ENCODE measurements at regions not wholly inside any gene's neighbourhood (a gene's known extent, or its start where the extent isn't known, plus 50 kb on each side); places are given as distances from the start of the nearest gene placed in this dataset.

DNA sequence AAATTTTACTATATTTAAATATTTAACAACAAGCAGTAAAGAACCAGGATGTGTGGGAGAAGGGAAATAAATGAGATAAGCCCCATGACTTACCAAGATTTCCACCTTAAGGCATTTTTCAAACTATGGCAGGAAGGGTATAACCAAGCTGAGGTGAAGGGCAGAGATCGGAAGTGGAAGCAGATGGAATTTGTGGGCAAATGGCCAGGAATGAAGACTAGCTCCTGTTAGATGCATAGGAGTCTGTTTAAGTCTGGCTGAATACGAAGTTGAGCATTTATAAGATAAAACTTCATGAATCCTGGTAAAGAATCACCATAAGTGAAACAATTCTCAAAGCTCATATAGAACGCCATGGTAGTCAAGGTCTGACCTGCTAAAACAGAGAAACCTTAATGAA, 163.5 kb downstream of the DIO2 start:
- no peak for TF ChIP-seq POLR2A (IDR thresholded peaks at IDR 0.05)
- TF ChIP-seq, protein P1, sequence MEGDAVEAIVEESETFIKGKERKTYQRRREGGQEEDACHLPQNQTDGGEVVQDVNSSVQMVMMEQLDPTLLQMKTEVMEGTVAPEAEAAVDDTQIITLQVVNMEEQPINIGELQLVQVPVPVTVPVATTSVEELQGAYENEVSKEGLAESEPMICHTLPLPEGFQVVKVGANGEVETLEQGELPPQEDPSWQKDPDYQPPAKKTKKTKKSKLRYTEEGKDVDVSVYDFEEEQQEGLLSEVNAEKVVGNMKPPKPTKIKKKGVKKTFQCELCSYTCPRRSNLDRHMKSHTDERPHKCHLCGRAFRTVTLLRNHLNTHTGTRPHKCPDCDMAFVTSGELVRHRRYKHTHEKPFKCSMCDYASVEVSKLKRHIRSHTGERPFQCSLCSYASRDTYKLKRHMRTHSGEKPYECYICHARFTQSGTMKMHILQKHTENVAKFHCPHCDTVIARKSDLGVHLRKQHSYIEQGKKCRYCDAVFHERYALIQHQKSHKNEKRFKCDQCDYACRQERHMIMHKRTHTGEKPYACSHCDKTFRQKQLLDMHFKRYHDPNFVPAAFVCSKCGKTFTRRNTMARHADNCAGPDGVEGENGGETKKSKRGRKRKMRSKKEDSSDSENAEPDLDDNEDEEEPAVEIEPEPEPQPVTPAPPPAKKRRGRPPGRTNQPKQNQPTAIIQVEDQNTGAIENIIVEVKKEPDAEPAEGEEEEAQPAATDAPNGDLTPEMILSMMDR (IDR thresholded peaks at IDR 0.05), result no peak
